ENCODE measurements at regions not wholly inside any gene's neighbourhood (a gene's known extent, or its start where the extent isn't known, plus 50 kb on each side); places are given as distances from the start of the nearest gene placed in this dataset.

GRCh38 chr14:82070040-82070439 is 536.4 kb upstream of the SEL1L start:
- TF ChIP-seq POLR2AphosphoS5 (IDR thresholded peaks at IDR 0.05; ENCODE audit: low read depth, low read length) (no peak), SIN3A (IDR thresholded peaks at IDR 0.05; ENCODE audit: borderline replicate concordance, insufficient read depth, low read length) (no peak), TAF1 (IDR thresholded peaks at IDR 0.05; ENCODE audit: borderline replicate concordance, insufficient read depth, low read length) (no peak)
